ENCODE measurements at regions not wholly inside any gene's neighbourhood (a gene's known extent, or its start where the extent isn't known, plus 50 kb on each side); places are given as distances from the start of the nearest gene placed in this dataset.
"Not testable (repeated sequence)": the region's sequence is repeated elsewhere in the genome, so short reads cannot be mapped to it uniquely, and the experiment has no call there.

DNA sequence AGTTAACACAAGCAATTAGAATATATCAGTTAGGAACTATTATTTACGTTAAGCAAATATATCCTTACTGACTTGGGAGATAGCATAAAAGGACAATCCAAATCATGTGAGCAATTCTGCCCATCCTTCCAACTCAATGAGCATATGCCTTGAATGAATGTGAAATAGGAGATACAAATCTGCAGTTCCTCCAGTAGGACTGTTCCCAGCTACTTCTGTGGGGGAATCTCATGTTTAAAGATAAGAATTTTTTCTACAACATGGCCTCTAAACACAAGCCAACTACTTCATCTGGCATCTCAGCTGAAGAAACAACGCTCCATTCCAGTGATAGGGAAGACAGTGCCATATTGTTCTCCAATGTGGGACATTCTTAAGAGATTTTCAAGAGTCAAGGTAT is 110.7 kb upstream of the NIPBL start:
- CTCF ChIA-PET = no interaction called here
- Mint-ChIP-seq H3K27me3 (peaks cover 12% of the 10 kb centered on the region), H3K36me3 (ENCODE audit: low read depth) (no peaks in the 10 kb centered on the region), H3K27ac (no peak overlapping the region), H3K4me1 (no peaks in the 10 kb centered on the region), H3K9me3 (no peaks in the 10 kb centered on the region), H3K4me3 (no peak overlapping the region)
- POLR2A ChIA-PET = no interaction called here
- DNase-seq = no peak

DNA sequence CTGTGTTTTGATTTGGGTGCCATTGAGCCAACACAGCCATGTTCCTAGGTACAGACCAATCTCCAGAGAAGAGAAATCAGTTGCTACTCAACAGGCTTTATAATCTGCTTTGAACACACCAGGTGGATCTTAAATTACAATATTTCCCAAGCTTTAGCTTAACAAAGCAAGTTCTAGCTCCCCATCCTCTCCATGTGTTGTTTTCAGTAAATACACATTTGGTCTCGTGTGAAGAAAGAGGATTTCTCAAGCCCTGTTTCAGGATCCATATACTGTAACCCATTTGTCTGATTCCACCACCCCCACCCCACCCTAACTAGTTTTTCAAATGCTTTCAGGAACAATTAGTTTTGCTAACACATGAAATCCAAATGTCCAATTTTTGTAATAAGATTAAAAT is 109.6 kb upstream of the NIPBL start:
- Mint-ChIP-seq H3K27me3 (peaks cover 9% of the 10 kb centered on the region), H3K36me3 (ENCODE audit: low read depth) (no peaks in the 10 kb centered on the region), H3K4me1 (no peaks in the 10 kb centered on the region), H3K27ac (no peak overlapping the region), H3K9me3 (no peaks in the 10 kb centered on the region), H3K4me3 (no peak overlapping the region)
- POLR2A ChIA-PET = no interaction called here
- DNase-seq = no peak
- CTCF ChIA-PET = no interaction called here

DNA sequence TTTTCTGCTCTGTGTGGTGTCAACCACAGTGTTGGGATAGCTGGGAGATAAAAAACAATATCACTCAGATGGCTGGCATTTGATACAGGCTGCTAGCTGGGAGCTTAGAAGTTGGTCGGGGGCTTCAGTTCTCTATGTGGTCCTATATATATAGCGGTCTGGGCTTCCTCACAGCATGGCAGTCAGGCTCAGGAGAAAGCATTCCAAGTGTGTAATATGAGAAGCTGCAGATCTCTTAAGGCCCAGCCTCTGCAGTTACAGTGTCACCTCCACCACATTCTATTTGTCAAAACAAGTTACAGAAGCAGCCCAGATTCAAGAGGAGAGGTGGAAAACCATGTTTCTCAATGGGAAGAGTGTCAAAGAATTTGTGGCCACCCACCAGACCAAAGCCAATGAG is 108.1 kb upstream of the NIPBL start:
- Mint-ChIP-seq H3K27me3 (peaks cover 11% of the 10 kb centered on the region), H3K4me3 (no peak overlapping the region), H3K9me3 (no peaks in the 10 kb centered on the region), H3K4me1 (no peaks in the 10 kb centered on the region), H3K36me3 (ENCODE audit: low read depth) (no peaks in the 10 kb centered on the region), H3K27ac (no peak overlapping the region)
- DNase-seq = no peak
- POLR2A ChIA-PET = no interaction called here
- CTCF ChIA-PET = no interaction called here

DNA sequence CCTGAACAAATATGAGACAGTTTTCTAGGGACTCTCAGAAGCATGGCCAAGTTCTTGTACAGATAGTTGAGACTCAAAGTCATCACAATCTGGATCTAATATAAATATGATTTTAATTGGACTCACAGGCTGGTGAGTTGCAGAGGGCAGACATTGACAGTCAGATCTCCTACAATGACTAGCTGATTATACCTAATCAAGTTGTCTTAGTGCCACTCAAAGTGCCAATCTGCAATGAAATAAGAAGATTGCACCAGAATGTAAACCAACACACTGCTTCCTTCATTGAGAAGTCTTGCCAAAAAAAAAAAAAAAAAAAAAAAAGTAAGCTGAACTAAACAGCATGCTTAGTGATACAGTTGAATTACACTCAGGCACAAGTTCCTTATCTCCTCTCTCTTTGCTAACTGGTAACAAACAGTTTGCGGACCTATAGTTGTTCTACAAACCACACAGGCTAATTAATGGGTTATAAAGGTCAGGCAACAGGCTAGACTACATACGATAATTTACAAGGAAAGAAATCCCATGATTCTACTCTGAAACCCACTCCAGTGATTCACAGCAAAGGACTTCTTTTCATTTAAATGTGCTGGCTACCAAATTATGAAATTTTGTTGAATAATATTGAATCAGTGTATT is 107.3 kb upstream of the NIPBL start:
- no peak for DNase-seq
- Mint-ChIP-seq H3K4me1 (no peaks in the 10 kb centered on the region), H3K4me3 (no peak overlapping the region), H3K27me3 (peaks cover 11% of the 10 kb centered on the region), H3K36me3 (ENCODE audit: low read depth) (no peaks in the 10 kb centered on the region), H3K9me3 (no peaks in the 10 kb centered on the region), H3K27ac (no peak overlapping the region)
- ChIA-PET POLR2A (no interaction called here), CTCF (no interaction called here)

DNA sequence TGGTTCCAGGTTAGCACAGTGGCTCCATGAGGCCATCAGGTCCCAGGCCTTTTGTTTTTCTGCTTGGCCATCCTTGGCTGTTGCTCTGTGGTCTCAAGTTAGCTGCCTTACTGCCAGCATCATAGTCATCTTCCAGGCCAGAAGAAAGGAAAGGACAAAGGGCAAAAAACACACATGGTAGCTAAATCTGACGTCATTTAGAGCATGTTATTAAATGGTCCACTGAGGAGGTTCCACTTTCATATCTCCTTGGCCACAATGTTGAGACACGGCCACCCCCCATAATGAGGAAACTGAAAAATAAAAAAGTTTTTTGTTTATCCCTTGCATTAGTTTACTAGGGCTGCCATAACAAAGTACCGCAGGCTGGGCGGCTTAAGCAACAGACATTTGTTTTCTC is 106.4 kb upstream of the NIPBL start:
- no peak overlapping the region for H3K4me3 Mint-ChIP-seq
- ChIA-PET CTCF (no interaction called here), POLR2A (no interaction called here)
- H3K27me3 Mint-ChIP-seq = peaks cover 11% of the 10 kb centered on the region
- DNase-seq = no peak
- no peaks in the 10 kb centered on the region for H3K9me3 Mint-ChIP-seq
- H3K4me1 Mint-ChIP-seq = no peaks in the 10 kb centered on the region
- no peak overlapping the region for H3K27ac Mint-ChIP-seq
- H3K36me3 Mint-ChIP-seq (ENCODE audit: low read depth) = no peaks in the 10 kb centered on the region

DNA sequence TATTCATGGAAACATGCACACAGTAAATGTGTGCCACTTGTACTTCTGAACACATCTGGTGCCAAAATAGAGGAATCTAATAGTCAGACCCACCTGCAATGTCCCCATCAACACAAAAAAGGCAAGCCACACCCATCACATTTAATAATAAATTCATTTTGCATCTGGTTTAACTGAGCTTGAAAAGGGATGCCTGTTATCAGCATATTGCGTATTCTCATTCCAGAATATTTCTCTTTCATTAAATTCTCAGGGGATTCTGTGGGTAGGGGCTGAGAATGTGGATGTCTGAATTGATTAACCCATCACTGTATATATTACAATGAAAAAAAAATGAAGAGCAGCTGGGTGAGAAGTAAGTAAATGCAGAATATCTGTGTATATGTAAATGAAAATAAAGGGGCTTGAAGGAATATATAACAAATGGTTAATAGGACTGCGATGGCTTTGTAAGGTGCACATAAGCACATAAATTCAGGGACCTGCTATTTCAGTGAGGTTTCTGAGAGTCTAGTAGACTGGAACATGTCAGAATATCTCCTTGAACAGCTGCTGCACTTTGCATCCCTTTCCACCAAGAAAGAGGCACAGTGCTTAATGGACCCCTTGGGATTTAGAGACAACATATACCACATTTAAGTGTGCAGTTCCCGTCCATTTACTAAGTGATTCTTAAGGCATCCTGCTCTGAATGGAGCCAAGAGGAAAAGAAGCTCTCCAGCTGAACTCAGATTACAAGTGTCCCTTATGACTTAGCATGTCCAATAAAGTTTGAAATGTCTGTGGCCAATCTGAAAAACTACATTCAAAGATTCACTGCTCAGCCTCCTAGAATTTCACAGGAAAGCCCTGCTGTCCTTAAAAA is 104.1 kb upstream of the NIPBL start:
- H3K27me3 Mint-ChIP-seq = peaks cover 7% of the 10 kb centered on the region
- CTCF ChIA-PET = no interaction called here

DNA sequence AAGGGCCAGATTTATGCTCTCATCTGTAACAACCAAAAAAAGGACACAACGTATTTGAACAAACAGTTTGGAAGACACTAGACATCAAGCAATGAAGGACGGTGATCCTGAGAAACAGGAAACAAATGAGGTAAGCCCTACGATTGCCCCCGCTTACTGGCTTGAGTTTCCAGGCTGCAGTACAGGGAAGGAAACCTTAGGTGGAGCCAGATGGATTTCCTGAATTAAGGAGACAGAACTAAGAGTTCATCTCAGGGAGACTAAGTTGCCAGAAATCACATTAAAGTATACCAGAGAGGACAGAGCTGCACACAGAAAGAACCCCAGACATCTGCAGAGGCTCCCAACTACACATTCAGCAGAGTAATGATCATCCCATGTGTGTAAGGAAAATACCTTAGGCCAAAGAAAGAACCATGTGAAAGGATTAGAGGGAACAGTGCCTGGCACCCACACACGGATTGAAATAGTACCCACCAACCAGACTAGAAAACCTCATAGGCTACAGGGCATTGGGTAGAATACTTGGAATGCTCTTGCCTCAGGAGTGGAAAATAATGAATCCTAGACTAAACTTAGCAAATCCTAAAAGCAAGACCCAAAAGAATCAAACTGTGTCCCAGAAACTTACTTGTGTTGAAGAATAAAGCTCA is 99.3 kb upstream of the NIPBL start:
- ChIA-PET POLR2A (no interaction called here), CTCF (interaction anchor here (1.1 kb wide), 1 partner anchor 61 kb away, joined by 3 read pairs; no protein-coding TSS in a partner anchor)
- Mint-ChIP-seq H3K9me3 (no peaks in the 10 kb centered on the region), H3K36me3 (ENCODE audit: low read depth) (no peaks in the 10 kb centered on the region), H3K4me3 (no peak overlapping the region), H3K27me3 (peaks cover 7% of the 10 kb centered on the region), H3K4me1 (no peaks in the 10 kb centered on the region), H3K27ac (no peak overlapping the region)
- DNase-seq = no peak

More for the DNA sequence above, 104.1 kb upstream of the NIPBL start:
- POLR2A ChIA-PET = no interaction called here
- no peak overlapping the region for H3K4me3 Mint-ChIP-seq
- no peaks in the 10 kb centered on the region for H3K36me3 Mint-ChIP-seq (ENCODE audit: low read depth)
- no peaks in the 10 kb centered on the region for H3K4me1 Mint-ChIP-seq
- H3K27ac Mint-ChIP-seq = no peak overlapping the region
- no peak for DNase-seq
- no peaks in the 10 kb centered on the region for H3K9me3 Mint-ChIP-seq

DNA sequence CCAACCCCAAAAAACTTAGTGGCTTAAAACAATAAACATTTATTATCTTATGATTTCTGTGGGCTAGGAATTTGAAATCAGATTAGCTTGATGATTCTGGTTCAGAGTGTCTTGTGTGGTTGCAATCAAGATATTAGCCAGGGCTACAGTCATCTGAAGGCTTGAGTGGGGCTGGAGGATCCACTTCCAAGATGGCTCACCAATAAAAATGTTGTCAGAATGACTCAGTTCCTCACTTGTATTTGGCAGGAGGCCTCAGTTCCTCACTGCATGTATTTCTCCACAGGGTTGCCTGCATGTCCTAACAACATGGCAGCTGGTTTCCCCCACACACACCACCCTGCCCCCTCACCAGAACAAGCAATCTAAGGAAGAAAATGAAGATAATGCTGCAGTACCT is 98.2 kb upstream of the NIPBL start:
- DNase-seq = no peak
- H3K27me3 Mint-ChIP-seq = peaks cover 5% of the 10 kb centered on the region
- no peak overlapping the region for H3K4me3 Mint-ChIP-seq
- no peaks in the 10 kb centered on the region for H3K36me3 Mint-ChIP-seq (ENCODE audit: low read depth)
- ChIA-PET POLR2A (no interaction called here), CTCF (interaction anchor here (1.1 kb wide), 1 partner anchor 63 kb away, joined by 3 read pairs; no protein-coding TSS in a partner anchor)
- H3K4me1 Mint-ChIP-seq = no peaks in the 10 kb centered on the region
- no peak overlapping the region for H3K27ac Mint-ChIP-seq
- H3K9me3 Mint-ChIP-seq = no peaks in the 10 kb centered on the region

DNA sequence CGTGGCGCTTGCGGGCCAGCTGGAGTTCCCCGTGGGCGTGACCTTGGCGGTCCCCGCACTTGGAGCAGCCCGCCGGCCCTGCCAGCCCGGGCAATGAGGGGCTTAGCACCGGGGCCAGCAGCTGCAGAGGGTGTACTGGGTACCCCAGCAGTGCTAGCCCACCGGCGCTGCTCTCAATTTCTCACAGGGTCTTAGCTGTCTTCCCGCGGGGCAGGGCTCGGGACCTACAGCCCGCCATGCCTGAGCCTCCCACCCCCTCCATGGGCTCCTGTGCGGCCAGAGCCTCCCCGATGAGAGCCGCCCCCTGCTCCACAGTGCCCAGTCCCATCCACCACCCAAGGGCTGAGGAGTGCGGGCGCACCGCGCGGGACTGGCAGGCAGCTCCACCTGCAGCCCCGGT is 94.0 kb upstream of the NIPBL start:
- DNase-seq; H3K4me3 Mint-ChIP-seq; CTCF ChIA-PET; POLR2A ChIA-PET; H3K27me3 Mint-ChIP-seq; H3K36me3 Mint-ChIP-seq (ENCODE audit: low read depth); H3K9me3 Mint-ChIP-seq; H3K4me1 Mint-ChIP-seq; H3K27ac Mint-ChIP-seq: not testable (repeated sequence)

DNA sequence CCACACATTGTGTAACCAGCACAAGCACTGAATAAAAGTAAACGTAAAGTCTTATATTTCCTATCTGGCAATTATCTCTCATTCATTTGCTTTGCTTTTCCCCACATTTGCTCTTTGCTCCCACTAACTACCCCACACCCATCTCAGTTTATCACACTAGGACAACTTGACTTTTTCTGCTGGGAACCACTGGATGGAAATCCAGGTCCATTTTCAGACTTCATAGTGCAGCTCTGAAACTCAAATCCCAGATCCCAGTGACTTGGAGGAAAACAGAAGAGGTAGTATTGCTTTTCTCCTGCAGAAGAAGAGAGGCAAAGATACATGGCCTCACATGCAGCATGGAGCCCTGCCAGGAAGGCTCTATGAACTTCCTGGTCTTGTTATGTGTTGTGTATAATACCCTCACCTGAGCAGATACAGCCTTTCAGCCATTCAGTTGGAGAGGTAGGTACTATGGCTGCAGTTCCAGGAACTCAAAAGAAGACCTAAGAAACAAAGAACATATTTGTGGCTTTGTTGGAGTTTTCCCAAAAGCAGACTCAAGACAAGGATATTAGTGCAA is 90.0 kb upstream of the NIPBL start:
- Mint-ChIP-seq H3K27ac (no peak overlapping the region), H3K4me1 (no peaks in the 10 kb centered on the region), H3K9me3 (no peaks in the 10 kb centered on the region), H3K4me3 (no peak overlapping the region), H3K27me3 (peaks cover 5% of the 10 kb centered on the region), H3K36me3 (ENCODE audit: low read depth) (no peaks in the 10 kb centered on the region)
- ChIA-PET CTCF (no interaction called here), POLR2A (no interaction called here)
- no peak for DNase-seq

DNA sequence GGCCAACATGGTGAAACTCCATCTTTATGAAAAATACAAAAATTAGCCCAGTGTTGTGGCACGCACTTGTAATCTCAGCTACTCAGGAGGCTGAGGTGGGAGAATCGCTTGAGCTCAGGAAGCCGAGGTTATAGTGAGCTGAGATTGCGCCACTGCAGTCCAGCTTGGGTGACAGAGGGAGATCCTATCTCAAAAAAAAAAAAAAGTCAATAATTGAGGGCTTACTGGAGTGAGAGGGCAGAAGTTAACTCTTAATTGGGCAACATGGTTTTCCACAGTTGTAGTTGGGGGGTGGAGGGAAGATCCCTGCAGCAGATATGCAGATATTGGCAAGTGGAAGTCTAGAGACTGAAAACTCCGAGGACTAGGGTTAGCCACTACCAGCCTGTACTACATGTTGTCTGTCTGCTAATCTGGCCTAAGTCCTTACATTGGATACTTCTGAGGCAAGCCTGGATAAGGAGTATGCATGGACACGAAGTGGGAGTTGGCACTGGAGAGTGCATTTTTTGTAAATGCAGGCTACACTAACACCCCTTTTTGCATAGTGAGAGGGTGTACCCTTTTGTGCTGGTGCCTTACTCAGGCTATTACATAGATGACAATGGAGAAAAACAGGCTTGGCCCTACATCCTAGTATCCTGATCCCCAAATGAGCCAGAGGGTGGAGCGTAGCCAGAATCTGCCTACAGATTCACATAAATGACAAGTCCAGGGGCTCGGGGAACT is 89.0 kb upstream of the NIPBL start:
- no peaks in the 10 kb centered on the region for H3K9me3 Mint-ChIP-seq
- no peak for DNase-seq
- ChIA-PET CTCF (no interaction called here), POLR2A (no interaction called here)
- H3K27ac Mint-ChIP-seq = no peak overlapping the region
- no peaks in the 10 kb centered on the region for H3K36me3 Mint-ChIP-seq (ENCODE audit: low read depth)
- H3K4me3 Mint-ChIP-seq = no peak overlapping the region
- H3K4me1 Mint-ChIP-seq = no peaks in the 10 kb centered on the region
- peaks cover 6% of the 10 kb centered on the region for H3K27me3 Mint-ChIP-seq

DNA sequence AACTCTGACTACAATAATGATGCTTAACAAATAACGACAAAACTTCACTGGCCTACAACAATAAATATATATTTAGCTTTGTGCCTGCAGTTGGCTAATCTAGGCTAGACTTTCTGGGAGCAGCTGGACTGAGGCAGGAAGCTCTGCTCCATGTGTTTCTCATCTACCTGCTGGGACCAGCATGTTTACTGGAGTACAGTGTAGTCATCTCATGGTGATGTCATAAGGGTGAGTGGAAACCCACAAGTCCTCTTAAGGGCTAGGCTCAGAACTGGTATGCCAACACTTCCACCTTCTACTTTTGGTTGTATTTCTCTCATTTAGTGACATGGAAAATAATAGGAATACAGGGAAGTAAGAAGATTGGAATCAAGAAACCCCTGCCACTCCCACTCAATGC is 85.7 kb upstream of the NIPBL start:
- no peak for DNase-seq
- Mint-ChIP-seq H3K4me3 (no peak overlapping the region), H3K36me3 (ENCODE audit: low read depth) (no peaks in the 10 kb centered on the region), H3K27ac (no peak overlapping the region), H3K27me3 (peaks cover 6% of the 10 kb centered on the region), H3K9me3 (no peaks in the 10 kb centered on the region), H3K4me1 (no peaks in the 10 kb centered on the region)
- ChIA-PET CTCF (no interaction called here), POLR2A (no interaction called here)

DNA sequence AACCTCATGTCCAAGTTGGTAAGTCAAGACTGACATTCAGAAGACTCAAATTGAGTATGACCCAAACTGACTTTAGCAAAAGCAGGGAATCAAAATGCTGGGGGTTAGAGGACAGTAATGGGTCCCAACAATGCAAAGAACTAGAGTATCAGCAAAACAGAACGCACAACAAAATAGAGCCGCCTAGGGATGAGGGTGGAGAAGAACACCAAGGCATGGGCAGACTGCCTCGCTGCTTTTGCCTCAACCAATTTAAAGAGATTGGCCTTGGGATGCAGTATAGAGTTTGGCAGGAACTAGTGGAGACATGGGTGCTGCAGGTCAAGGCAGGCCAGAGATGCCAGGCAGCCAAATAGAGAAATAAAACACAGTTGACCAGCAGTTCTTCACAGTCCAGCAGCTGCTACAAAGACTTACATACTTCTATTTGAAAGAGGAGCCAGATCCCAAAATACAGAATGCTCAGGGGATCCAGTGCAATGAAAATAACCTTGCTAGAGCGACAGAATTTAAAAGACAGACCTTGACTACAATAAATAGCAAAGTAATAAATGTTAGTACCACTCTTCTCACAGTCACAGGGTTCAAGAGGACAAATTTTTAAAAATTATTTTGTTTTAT is 83.9 kb upstream of the NIPBL start:
- peaks cover 3% of the 10 kb centered on the region for H3K27me3 Mint-ChIP-seq
- no peaks in the 10 kb centered on the region for H3K36me3 Mint-ChIP-seq (ENCODE audit: low read depth)
- no peaks in the 10 kb centered on the region for H3K9me3 Mint-ChIP-seq
- CTCF ChIA-PET = no interaction called here
- POLR2A ChIA-PET = no interaction called here
- H3K4me1 Mint-ChIP-seq = no peaks in the 10 kb centered on the region
- H3K27ac Mint-ChIP-seq = no peak overlapping the region
- no peak overlapping the region for H3K4me3 Mint-ChIP-seq
- no peak for DNase-seq
